ENCODE measurements at regions not wholly inside any gene's neighbourhood (a gene's known extent, or its start where the extent isn't known, plus 50 kb on each side); places are given as distances from the start of the nearest gene placed in this dataset.

DNA sequence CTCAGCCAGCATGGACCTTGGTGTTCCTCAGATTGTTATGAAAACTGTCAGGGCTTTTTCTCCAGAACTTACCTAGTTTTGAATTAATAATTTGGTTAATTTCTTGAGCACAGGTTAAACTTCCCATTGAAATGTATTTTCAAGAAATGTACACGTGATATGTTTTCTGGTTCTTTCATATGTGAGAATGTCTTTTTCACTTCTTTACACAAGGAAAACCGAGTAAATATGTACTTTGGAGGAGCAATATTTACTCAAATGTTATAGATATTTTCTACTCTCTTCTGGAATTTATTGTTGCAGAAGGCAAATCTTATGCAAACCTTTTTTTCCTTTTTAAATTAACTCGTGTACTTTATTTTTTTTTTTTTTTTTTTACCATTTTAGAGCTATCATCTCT lies 134.3 kb downstream of the AHR start:
- H3K4me2 ChIP-seq = no peak overlapping the region
- ChIA-PET CTCF (interaction anchor here (0.6 kb wide), 1 partner anchor 629 kb away, joined by 3 read pairs; no protein-coding TSS in a partner anchor), POLR2A (no interaction called here)
- no peaks in the 10 kb centered on the region for H3K36me3 ChIP-seq (replicated peaks in 1 of 2; ENCODE audit: control insufficient read depth in 1 of 2, insufficient read depth in 2 of 2, low read length in 1 of 2)
- no peaks in the 10 kb centered on the region; the same call in 1 of the 2 replicates for H3K27me3 ChIP-seq (ENCODE audit: insufficient read depth)
- H3K9me3 ChIP-seq = no peaks in the 10 kb centered on the region
- H3K9ac ChIP-seq = no peak overlapping the region
- no peak for DNase-seq
- no peak overlapping the region for H3K4me3 ChIP-seq (ENCODE audit: low read depth in 2 of 2, low read length in 1 of 2)
- no peaks in the 10 kb centered on the region for H3F3A ChIP-seq (replicated peaks; ENCODE audit: insufficient read depth)
- H3K4me1 ChIP-seq (ENCODE audit: control insufficient read depth in 1 of 2, insufficient read depth in 2 of 2, low read depth in 1 of 2, low read length in 1 of 2) = no peaks in the 10 kb centered on the region
- TF ChIP-seq IRF3 (IDR thresholded peaks at IDR 0.05; ENCODE audit: low read depth, low read length) (no peak), FOXJ3 (CRISPR knock-in tag; IDR thresholded peaks at IDR 0.05) (no peak), POLR2AphosphoS5 (IDR thresholded peaks at IDR 0.05; ENCODE audit: low read depth, low read length) (no peak), FOXM1 (IDR thresholded peaks at IDR 0.05; ENCODE audit: low read depth) (no peak), RFX5 (IDR thresholded peaks at IDR 0.05; ENCODE audit: low read length) (no peak), JUND (IDR thresholded peaks at IDR 0.05) (no peak)
- H2AFZ ChIP-seq (ENCODE audit: low read depth) = no peak overlapping the region
- WGBS (ENCODE audit: low lambda C conversion rate) = 4% methylated on average over 3 of the region's 3 CpGs
- no peaks in the 10 kb centered on the region for H4K20me1 ChIP-seq (ENCODE audit: insufficient read depth)
- no peaks in the 10 kb centered on the region for H3K9me2 ChIP-seq
- H3K79me2 ChIP-seq (ENCODE audit: insufficient read depth) = no peaks in the 10 kb centered on the region
- no peak overlapping the region for H3K27ac ChIP-seq (ENCODE audit: low read depth in 2 of 2, low read length in 1 of 2)

DNA sequence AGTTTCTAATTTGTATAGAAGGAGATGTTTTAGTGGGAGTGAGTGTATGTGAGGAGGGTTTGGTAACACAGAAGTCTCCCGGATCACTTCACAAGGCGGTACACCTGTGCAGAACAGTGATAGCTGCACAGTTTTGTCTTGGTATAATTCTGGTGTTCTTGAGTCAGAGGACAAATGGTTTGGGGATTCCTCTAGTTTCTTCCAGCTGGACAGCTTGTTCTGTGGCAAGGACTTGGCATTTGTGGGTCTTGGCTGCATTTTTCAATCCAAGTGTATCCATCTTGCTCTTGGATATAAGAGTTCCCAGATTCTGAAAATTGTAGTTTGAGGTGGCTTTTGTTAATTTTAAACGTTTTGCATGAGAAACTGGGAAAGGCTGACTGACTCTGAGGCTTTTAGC lies 135.7 kb downstream of the AHR start:
- Histone ChIP-seq H3F3A (replicated peaks; ENCODE audit: insufficient read depth) (no peaks in the 10 kb centered on the region), H3K9me2 (no peaks in the 10 kb centered on the region)
- WGBS (ENCODE audit: low lambda C conversion rate) = 5% methylated on average over 3 of the region's 3 CpGs

More for the DNA sequence above, 135.7 kb downstream of the AHR start:
- TF ChIP-seq USF1 (IDR thresholded peaks at IDR 0.05; ENCODE audit: borderline replicate concordance, low read depth) (no peak), TAF1 (IDR thresholded peaks at IDR 0.05; ENCODE audit: borderline replicate concordance, low read depth, low read length) (no peak), GABPA (IDR thresholded peaks at IDR 0.05; ENCODE audit: low read depth) (no peak), IRF3 (IDR thresholded peaks at IDR 0.05; ENCODE audit: low read depth, low read length) (no peak), YY1 (IDR thresholded peaks at IDR 0.05; ENCODE audit: low read depth) (no peak), TCF12 (IDR thresholded peaks at IDR 0.05) (no peak), EZH2phosphoT487 (IDR thresholded peaks at IDR 0.05; ENCODE audit: borderline replicate concordance, low read depth) (no peak), SMC3 (IDR thresholded peaks at IDR 0.05; ENCODE audit: low read depth, low read length) (no peak), PBX3 (IDR thresholded peaks at IDR 0.05) (no peak), FOXM1 (IDR thresholded peaks at IDR 0.05; ENCODE audit: low read depth) (no peak), RAD21 (IDR thresholded peaks at IDR 0.05; ENCODE audit: low read length) (no peak), TEAD4 (IDR thresholded peaks at IDR 0.05; ENCODE audit: borderline replicate concordance, insufficient read depth) (no peak)
- TF ChIP-seq, protein P1, sequence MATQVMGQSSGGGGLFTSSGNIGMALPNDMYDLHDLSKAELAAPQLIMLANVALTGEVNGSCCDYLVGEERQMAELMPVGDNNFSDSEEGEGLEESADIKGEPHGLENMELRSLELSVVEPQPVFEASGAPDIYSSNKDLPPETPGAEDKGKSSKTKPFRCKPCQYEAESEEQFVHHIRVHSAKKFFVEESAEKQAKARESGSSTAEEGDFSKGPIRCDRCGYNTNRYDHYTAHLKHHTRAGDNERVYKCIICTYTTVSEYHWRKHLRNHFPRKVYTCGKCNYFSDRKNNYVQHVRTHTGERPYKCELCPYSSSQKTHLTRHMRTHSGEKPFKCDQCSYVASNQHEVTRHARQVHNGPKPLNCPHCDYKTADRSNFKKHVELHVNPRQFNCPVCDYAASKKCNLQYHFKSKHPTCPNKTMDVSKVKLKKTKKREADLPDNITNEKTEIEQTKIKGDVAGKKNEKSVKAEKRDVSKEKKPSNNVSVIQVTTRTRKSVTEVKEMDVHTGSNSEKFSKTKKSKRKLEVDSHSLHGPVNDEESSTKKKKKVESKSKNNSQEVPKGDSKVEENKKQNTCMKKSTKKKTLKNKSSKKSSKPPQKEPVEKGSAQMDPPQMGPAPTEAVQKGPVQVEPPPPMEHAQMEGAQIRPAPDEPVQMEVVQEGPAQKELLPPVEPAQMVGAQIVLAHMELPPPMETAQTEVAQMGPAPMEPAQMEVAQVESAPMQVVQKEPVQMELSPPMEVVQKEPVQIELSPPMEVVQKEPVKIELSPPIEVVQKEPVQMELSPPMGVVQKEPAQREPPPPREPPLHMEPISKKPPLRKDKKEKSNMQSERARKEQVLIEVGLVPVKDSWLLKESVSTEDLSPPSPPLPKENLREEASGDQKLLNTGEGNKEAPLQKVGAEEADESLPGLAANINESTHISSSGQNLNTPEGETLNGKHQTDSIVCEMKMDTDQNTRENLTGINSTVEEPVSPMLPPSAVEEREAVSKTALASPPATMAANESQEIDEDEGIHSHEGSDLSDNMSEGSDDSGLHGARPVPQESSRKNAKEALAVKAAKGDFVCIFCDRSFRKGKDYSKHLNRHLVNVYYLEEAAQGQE (IDR thresholded peaks at IDR 0.05; ENCODE audit: low read depth, low read length) = no peak
- Histone ChIP-seq H3K9me3 (no peaks in the 10 kb centered on the region), H4K20me1 (ENCODE audit: insufficient read depth) (no peaks in the 10 kb centered on the region), H3K27me3 (ENCODE audit: insufficient read depth) (no peaks in the 10 kb centered on the region; the same call in 1 of the 2 replicates), H3K27ac (ENCODE audit: low read depth in 2 of 2, low read length in 1 of 2) (no peak overlapping the region), H3K9ac (no peak overlapping the region), H3K4me1 (ENCODE audit: control insufficient read depth in 1 of 2, insufficient read depth in 2 of 2, low read depth in 1 of 2, low read length in 1 of 2) (no peaks in the 10 kb centered on the region), H3K79me2 (ENCODE audit: insufficient read depth) (no peaks in the 10 kb centered on the region), H3K36me3 (replicated peaks in 1 of 2; ENCODE audit: control insufficient read depth in 1 of 2, insufficient read depth in 2 of 2, low read length in 1 of 2) (no peaks in the 10 kb centered on the region), H3K4me2 (no peak overlapping the region), H2AFZ (ENCODE audit: low read depth) (no peak overlapping the region), H3K4me3 (ENCODE audit: low read depth in 2 of 2, low read length in 1 of 2) (no peak overlapping the region)
- POLR2A ChIA-PET = no interaction called here
- CTCF ChIA-PET = no interaction called here
- no peak for DNase-seq

Measured in SK-N-SH (cell line).